Renal pelvis (tissue), 1 donor: ENCODE measurements at regions not wholly inside any gene's neighbourhood (a gene's known extent, or its start where the extent isn't known, plus 50 kb on each side); places are given as distances from the start of the nearest gene placed in this dataset.

ENCODE experiments used
- DNase-seq: peaks from one replicate; pipeline ENCODE4 v3.0.0-alpha.2; 2013

DNA sequence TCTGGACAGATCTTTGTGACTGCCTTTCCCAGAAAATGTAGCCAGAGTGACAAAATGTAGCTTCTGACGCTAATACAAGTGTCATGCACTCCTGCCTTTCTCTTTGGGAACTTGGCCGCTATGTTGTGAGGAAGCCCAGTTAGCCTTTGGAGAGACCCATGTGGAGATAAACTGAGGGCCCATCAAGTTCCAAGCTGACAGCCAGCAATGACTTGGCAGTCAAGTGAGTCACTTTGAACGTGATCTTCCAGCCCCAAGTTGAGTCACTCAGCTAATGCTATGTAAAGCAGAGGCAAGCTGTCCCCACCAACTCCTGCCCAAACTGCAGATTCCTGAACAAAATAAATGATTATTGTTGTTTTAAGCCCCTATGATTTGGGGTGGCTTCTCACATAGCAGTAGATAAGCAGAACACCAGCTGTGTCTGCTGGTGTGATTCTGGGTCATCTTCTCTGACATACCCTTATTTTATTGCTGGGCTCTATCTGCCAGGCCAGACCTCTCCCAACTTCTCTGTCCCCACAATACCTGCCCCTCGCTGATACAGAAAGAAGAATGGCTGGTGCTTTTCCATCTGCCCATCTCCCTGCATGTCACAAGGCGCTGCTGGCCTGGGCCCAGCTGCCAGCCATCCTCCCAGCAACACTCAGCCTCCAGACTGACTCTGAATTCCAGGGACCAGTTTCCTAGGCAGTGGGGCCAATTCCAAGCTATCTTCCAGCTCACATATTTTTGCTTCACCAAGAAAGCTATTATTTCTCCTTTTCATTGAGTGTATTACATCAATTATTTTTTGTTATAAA lies 274.8 kb downstream of the LRFN2 start:
- no peak for DNase-seq

DNA sequence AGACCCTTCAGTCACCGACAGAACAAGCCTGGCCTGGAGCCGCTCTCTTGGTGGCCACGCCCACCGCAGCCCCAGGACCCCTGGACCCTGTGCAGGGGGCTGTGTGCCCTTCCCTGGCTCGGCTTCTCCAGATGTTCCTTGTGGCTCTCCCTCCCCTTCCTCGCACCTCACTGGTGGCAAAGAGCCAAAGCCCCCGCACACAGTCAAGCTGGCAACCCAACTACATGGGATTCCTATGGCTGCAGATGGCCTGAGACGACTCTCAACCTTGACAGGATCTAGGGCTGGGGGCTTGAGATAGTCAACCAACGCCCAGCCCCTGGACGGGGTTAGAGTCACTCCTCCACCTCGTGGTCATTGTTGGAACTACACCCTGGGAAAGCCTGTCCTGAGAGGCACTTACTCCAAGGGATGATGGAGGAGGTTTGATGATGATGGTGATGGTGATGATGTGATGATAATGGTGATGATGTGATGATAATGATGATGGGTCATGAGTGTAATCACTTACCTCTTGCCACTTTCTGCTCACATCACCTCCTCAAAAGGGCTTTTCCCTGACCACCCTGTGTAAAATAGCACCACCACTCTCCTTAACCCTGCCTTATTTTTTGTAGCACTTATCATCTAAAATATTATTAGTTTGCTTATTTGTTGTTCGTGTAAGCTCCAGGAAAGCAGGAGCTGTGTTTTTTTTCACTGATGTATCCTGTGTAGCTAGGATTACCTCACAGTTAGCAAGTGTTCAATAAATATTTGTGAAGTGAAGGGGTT lies 278.4 kb downstream of the LRFN2 start:
- peak; percentile 62 for DNase-seq

DNA sequence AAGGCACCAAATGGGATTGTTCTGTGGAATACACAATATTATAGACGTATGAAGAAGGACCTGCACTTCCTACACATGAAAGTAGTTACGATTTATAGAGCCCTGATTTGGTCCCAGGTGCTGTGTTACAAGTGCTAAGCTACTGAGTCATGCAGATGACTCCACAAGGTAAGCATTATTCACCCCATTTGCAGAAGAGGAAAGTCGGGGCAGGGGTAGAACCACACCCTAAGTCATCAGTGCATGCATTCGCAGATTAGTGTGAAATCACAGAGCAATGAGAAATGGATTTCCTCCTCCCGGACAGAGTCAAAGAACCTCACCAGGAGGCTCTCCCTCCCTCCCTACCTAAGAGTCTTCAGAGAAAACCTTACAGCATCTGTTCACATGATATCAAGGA lies 279.5 kb downstream of the LRFN2 start:
- DNase-seq = no peak

GRCh38 chr6:40302856-40303454 lies 284.2 kb downstream of the LRFN2 start:
- no peak for DNase-seq

DNA sequence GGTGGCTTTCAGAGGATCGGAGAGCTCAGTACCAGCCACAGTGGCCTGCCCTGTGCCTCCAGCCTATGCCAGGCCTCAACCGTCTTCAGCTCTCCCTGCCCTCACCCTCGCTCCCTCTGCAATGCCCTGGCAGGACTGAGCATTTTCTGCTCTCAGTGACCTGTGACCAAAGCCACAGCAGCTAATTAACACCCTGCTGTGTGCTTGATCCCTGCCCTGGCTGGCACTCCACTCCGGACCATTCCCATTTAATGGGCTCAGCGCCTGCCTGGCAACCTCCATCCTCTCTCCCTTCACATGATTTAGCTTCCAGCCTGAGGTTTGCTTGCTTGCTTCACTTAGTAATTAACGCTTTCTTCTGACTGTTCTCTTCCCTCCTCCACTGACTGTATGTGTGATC lies 287.5 kb downstream of the LRFN2 start:
- no peak for DNase-seq

GRCh38 chr6:40298207-40298606 lies 289.0 kb downstream of the LRFN2 start:
- DNase-seq = no peak

GRCh38 chr6:40295251-40295950 lies 291.8 kb downstream of the LRFN2 start:
- DNase-seq = no peak

DNA sequence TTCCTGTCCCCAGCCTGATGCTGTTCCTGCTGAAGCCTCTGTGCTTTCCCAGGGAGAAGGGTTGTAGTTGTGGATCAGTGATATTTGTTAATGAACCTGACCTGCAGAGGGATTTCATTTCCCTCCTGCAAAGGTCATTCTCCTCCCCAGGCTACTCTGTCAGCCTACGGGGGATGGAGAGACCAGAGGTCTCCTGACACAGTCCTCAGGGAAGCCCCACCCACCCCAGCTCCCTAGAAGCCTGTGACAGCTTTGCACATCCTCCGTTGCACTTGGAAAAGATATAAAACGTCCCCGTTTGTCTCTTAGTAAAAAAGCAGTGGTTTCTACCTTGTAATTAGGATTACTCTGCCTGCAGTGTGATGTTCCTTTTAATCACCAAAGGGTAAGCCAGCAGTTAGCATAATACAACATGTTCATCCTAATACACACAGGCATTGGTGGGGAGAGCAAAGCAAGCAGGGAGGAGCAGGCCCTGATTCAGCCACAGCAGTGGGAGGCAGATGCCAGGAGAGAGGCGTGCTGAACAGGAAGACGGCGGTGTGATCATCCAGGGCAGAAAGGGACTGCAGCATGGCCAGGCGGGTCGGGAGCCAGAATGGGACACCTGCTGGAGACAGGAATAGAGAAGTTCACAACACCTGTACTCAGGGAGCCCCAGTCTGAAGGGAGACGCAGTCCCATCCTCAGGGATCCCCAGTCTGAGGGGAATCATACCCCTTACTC lies 293.5 kb downstream of the LRFN2 start:
- DNase-seq = no peak

GRCh38 chr6:40293060-40293459 lies 294.1 kb downstream of the LRFN2 start:
- no peak for DNase-seq

DNA sequence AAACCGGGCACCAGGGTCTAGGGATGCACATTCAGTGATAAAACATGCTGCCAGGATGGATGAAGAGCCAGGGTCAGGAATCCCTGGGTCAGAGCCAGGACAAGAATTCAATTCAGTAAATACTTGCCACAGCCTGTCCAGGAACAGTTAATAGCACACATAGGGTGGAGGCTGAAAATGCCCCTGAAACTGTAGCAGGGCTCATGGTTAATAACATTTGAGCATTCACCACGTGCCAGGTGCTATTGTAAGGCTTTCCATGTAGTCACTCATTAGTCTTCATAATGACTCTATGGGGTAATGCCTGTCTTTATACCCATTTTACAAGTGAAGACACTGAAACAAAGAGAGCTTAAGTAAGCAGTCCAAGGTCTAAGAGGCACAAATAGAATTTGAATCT lies 296.3 kb downstream of the LRFN2 start:
- DNase-seq = no peak

- DNase-seq = no peak
These were observed 298.2 kb downstream of the LRFN2 start for GRCh38 chr6:40288919-40289318.

DNA sequence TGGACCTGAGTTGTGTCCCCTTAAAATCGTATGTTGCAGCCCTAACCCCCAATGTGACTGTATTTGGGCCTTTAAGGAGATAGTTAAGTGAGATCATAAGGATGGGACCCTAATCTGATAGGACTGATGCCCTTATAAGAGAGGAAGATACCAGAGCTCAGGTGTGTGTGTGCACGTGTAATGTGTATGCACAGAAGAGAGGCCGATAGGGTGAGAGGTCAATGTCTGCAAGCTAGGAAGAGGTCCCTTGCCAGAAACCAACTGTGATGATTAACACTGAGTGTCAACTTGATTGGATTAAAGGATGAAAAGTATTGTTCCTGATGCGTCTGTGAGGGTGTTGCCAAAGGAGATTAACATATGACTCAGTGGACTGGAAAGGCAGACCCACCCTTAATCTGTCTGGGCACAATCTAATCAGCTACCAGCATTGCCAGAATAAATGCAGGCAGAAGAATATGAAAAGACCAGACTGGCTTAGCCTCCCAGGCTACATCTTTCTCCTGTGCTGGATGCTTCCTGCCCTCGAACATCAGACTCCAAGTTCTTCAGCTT lies 299.8 kb downstream of the LRFN2 start:
- no peak for DNase-seq

DNA sequence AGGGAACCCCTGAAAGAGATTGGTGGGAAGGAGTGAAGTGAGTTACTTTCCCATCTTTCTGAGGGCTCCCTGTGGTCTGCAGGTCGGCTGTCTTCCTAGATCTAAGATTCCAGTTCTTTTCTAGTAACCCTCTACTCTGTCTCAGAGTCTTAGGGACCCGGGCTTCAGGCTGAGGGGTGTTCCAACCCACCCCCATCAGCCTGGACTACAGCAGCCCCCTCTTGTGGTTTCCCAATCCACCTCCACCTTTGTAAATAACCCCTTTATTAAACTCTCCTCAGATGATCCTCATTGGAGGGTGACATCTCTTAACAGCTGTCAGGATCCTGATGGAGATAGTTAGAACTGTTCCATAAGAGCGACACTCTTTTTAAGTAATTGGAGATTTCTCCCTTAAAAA lies 300.4 kb downstream of the LRFN2 start:
- no peak for DNase-seq

DNA sequence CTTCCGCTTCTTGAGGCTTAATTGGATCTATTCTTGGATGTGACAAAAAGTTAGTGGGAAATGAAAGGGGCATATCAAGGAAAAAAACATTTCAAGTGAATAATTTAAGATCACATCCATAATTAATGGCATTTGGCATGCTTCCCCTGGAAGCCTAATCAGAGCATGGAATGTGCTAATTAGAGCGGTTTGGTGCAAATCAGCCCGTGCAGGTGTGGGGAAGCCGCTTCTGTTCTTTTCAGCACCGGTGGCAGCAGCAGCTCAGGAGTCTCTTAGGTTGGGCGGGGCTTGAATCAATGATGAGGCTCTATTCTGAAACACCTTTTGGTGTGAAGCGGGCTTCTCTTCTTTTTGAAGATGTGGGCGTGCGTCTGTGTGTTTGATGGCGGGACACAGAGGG lies 301.2 kb downstream of the LRFN2 start:
- no peak for DNase-seq

- no peak for DNase-seq
These were observed 301.6 kb downstream of the LRFN2 start for GRCh38 chr6:40285535-40285934.

- DNase-seq = no peak
These were observed 304.2 kb downstream of the LRFN2 start for GRCh38 chr6:40282986-40283385.

GRCh38 chr6:40281402-40281801 lies 305.8 kb downstream of the LRFN2 start:
- no peak for DNase-seq

DNA sequence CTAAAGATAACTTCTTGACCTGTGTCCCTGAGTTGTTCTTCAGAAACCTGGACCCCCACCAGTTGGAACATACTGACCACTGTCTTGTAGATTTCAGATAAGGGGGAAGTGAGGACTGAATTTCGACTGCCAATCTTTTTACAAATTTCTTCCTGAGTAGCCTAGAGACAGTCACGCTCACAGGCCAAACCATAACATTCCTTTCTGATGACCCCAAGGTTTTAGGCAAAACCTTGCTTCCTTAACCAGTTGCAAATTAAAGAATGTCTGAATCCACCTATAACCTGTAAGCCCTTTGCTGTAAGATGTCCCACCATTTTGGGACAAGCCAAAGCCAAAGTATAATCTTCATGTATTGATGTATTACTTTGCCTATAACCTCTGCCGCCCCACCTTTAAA lies 306.9 kb downstream of the LRFN2 start:
- DNase-seq = no peak

DNA sequence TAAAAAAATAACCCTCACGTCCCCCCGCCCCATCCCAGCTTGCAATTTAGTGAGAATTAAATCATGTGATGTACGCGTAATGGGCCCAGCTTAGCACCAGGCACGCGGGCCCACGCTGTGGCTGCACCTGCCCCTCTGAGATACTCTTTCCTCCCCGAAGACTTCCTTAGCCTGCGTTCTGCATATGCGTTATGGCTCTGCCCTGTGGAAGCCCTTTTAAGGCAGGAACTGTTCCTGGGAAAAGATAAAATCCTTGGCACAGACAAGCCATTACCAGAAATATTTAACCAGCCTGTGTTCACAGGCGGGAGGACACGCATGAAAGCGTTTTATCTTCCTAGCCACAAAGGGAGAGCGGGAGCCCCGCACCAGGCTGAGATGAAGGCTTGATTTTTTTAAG lies 311.0 kb downstream of the LRFN2 start:
- peak; percentile 71 for DNase-seq

GRCh38 chr6:40274058-40274457 lies 313.1 kb downstream of the LRFN2 start:
- DNase-seq = no peak

GRCh38 chr6:40268614-40269013 lies 318.6 kb downstream of the LRFN2 start:
- no peak for DNase-seq
